ENCODE measurements at regions not wholly inside any gene's neighbourhood (a gene's known extent, or its start where the extent isn't known, plus 50 kb on each side); places are given as distances from the start of the nearest gene placed in this dataset.

- no peak for DNase-seq (ENCODE audit: low read depth, low spot score)
- Histone ChIP-seq H3K36me3 (ENCODE audit: insufficient read depth, insufficient read length, low read length) (no peaks in the 10 kb centered on the region), H3K4me3 (ENCODE audit: insufficient read length, low read depth) (no peak overlapping the region), H3K27me3 (ENCODE audit: insufficient read depth, insufficient read length) (no peaks in the 10 kb centered on the region), H3K9me3 (ENCODE audit: insufficient read depth, low read length) (no peaks in the 10 kb centered on the region), H3K9ac (ENCODE audit: insufficient read length, low read depth) (no peak overlapping the region), H3K4me1 (ENCODE audit: insufficient read depth, insufficient read length) (no peaks in the 10 kb centered on the region)
- no peak for TF ChIP-seq YY1 (IDR thresholded peaks at IDR 0.05; ENCODE audit: insufficient read depth, insufficient read length)
Observed at GRCh38 chr6:167702241-167702827, 124.4 kb upstream of the AFDN start.

GRCh38 chr6:167703347-167703746 lies 123.4 kb upstream of the AFDN start:
- Histone ChIP-seq H3K36me3 (ENCODE audit: insufficient read depth, insufficient read length, low read length) (no peaks in the 10 kb centered on the region), H3K9me3 (ENCODE audit: insufficient read depth, low read length) (no peaks in the 10 kb centered on the region), H3K27me3 (ENCODE audit: insufficient read depth, insufficient read length) (no peaks in the 10 kb centered on the region), H3K4me1 (ENCODE audit: insufficient read depth, insufficient read length) (no peaks in the 10 kb centered on the region), H3K9ac (ENCODE audit: insufficient read length, low read depth) (no peak overlapping the region), H3K4me3 (ENCODE audit: insufficient read length, low read depth) (no peak overlapping the region)
- no peak for DNase-seq (ENCODE audit: low read depth, low spot score)
- TF ChIP-seq SUZ12 (IDR thresholded peaks at IDR 0.05; ENCODE audit: extremely low read depth, insufficient read depth, insufficient read length): no peak
- no peak for TF ChIP-seq YY1 (IDR thresholded peaks at IDR 0.05; ENCODE audit: insufficient read depth, insufficient read length)
- TF ChIP-seq ZNF274 (IDR thresholded peaks at IDR 0.05; ENCODE audit: low read depth, low read length): no peak

GRCh38 chr6:167703781-167704180 lies 122.9 kb upstream of the AFDN start:
- no peak for TF ChIP-seq ZNF274 (IDR thresholded peaks at IDR 0.05; ENCODE audit: low read depth, low read length)
- TF ChIP-seq YY1 (IDR thresholded peaks at IDR 0.05; ENCODE audit: insufficient read depth, insufficient read length): no peak
- TF ChIP-seq SUZ12 (IDR thresholded peaks at IDR 0.05; ENCODE audit: extremely low read depth, insufficient read depth, insufficient read length): no peak
- no peaks in the 10 kb centered on the region for H3K4me1 ChIP-seq (ENCODE audit: insufficient read depth, insufficient read length)
- no peaks in the 10 kb centered on the region for H3K27me3 ChIP-seq (ENCODE audit: insufficient read depth, insufficient read length)
- no peaks in the 10 kb centered on the region for H3K9me3 ChIP-seq (ENCODE audit: insufficient read depth, low read length)
- no peak for DNase-seq (ENCODE audit: low read depth, low spot score)
- H3K9ac ChIP-seq (ENCODE audit: insufficient read length, low read depth): no peak overlapping the region
- no peaks in the 10 kb centered on the region for H3K36me3 ChIP-seq (ENCODE audit: insufficient read depth, insufficient read length, low read length)
- H3K4me3 ChIP-seq (ENCODE audit: insufficient read length, low read depth): no peak overlapping the region

- TF ChIP-seq YY1 (IDR thresholded peaks at IDR 0.05; ENCODE audit: insufficient read depth, insufficient read length) (no peak), ZNF274 (IDR thresholded peaks at IDR 0.05; ENCODE audit: low read depth, low read length) (no peak)
- no peaks in the 10 kb centered on the region for H3K27me3 ChIP-seq (ENCODE audit: insufficient read depth, insufficient read length)
- no peak overlapping the region for H3K9ac ChIP-seq (ENCODE audit: insufficient read length, low read depth)
- H3K36me3 ChIP-seq (ENCODE audit: insufficient read depth, insufficient read length, low read length): no peaks in the 10 kb centered on the region
- H3K4me1 ChIP-seq (ENCODE audit: insufficient read depth, insufficient read length): no peaks in the 10 kb centered on the region
- no peak overlapping the region for H3K4me3 ChIP-seq (ENCODE audit: insufficient read length, low read depth)
- no peak for DNase-seq (ENCODE audit: low read depth, low spot score)
- no peaks in the 10 kb centered on the region for H3K9me3 ChIP-seq (ENCODE audit: insufficient read depth, low read length)
Observed at GRCh38 chr6:167704396-167704901, 122.3 kb upstream of the AFDN start.

DNA sequence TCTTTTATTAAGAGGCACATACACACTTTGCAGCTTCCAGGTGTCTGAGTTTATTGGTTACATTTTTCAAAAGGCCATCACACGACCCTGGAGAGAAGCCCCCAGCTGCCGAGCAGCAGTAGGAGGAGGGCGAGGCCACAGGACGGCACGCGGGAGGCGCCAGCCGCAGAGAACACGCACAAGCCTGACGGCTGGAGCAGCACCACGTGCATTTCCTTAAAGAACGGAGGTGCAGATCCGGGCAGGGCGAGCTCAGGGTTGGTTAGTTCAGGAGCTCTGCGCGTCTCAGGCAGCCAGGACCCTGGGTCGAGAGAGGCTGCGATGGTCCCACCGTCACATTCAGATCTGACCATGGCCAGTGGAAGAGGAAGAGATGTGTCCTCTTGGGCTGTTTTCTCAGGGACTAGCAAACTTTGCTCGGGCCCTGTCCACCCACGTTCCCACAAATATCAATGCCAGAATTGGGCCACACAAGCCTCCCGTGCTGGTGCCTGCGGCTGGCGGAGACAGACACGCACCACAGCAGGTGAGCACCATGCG lies 121.4 kb upstream of the AFDN start:
- no peaks in the 10 kb centered on the region for H3K27me3 ChIP-seq (ENCODE audit: insufficient read depth, insufficient read length)

DNA sequence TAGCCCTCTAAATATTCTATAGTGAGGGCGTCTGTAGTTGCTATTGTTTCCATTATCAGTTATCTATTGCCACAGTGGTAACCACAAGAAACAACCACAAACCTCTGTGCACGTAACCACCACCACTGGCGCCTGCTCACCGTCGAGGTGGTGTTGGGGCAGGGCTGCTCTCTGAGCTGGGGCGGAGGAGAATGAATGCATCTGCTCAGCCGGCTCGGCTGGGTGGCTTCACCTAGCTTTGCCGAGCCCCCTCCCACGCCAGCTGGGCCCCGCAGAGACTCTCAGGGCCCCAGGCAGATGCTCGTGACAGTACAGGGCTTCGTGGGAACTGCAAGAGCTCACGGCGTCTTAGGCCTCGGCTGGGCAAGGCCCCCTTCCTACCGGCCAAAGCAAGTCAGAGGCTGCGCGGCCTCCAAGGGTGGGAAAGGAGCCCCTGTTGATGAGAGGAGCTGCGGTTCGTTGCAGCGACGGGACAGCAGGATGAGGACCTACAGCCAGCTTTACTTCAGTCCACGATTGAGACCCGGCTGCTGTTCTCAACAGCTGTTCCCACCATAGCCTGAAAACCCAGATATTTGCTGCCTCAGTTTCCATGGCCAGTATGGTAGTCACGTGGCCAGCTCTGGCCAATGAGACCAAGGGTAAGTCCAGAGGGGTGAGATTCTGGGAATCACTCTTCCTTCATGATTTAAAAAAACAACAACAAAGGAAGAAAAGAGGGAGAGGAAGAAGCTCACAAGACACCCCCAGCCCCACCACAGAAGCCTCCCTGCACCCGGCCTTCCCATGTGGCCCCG lies 120.2 kb upstream of the AFDN start:
- no peak for DNase-seq (ENCODE audit: low read depth, low spot score)
- H3K4me1 ChIP-seq (ENCODE audit: insufficient read depth, insufficient read length): no peaks in the 10 kb centered on the region
- H3K27me3 ChIP-seq (ENCODE audit: insufficient read depth, insufficient read length): no peaks in the 10 kb centered on the region
- H3K9ac ChIP-seq (ENCODE audit: insufficient read length, low read depth): no peak overlapping the region
- TF ChIP-seq SUZ12 (IDR thresholded peaks at IDR 0.05; ENCODE audit: extremely low read depth, insufficient read depth, insufficient read length) (no peak), YY1 (IDR thresholded peaks at IDR 0.05; ENCODE audit: insufficient read depth, insufficient read length) (no peak)
- H3K4me3 ChIP-seq (ENCODE audit: insufficient read length, low read depth): no peak overlapping the region
- H3K36me3 ChIP-seq (ENCODE audit: insufficient read depth, insufficient read length, low read length): no peaks in the 10 kb centered on the region
- no peaks in the 10 kb centered on the region for H3K9me3 ChIP-seq (ENCODE audit: insufficient read depth, low read length)

More for the DNA sequence above, 121.4 kb upstream of the AFDN start:
- DNase-seq (ENCODE audit: low read depth, low spot score): no peak
- H3K4me3 ChIP-seq (ENCODE audit: insufficient read length, low read depth): no peak overlapping the region
- no peaks in the 10 kb centered on the region for H3K9me3 ChIP-seq (ENCODE audit: insufficient read depth, low read length)
- H3K4me1 ChIP-seq (ENCODE audit: insufficient read depth, insufficient read length): no peaks in the 10 kb centered on the region
- no peak overlapping the region for H3K9ac ChIP-seq (ENCODE audit: insufficient read length, low read depth)
- TF ChIP-seq ZNF274 (IDR thresholded peaks at IDR 0.05; ENCODE audit: low read depth, low read length) (no peak), SUZ12 (IDR thresholded peaks at IDR 0.05; ENCODE audit: extremely low read depth, insufficient read depth, insufficient read length) (no peak), YY1 (IDR thresholded peaks at IDR 0.05; ENCODE audit: insufficient read depth, insufficient read length) (no peak)
- H3K36me3 ChIP-seq (ENCODE audit: insufficient read depth, insufficient read length, low read length): no peaks in the 10 kb centered on the region

DNA sequence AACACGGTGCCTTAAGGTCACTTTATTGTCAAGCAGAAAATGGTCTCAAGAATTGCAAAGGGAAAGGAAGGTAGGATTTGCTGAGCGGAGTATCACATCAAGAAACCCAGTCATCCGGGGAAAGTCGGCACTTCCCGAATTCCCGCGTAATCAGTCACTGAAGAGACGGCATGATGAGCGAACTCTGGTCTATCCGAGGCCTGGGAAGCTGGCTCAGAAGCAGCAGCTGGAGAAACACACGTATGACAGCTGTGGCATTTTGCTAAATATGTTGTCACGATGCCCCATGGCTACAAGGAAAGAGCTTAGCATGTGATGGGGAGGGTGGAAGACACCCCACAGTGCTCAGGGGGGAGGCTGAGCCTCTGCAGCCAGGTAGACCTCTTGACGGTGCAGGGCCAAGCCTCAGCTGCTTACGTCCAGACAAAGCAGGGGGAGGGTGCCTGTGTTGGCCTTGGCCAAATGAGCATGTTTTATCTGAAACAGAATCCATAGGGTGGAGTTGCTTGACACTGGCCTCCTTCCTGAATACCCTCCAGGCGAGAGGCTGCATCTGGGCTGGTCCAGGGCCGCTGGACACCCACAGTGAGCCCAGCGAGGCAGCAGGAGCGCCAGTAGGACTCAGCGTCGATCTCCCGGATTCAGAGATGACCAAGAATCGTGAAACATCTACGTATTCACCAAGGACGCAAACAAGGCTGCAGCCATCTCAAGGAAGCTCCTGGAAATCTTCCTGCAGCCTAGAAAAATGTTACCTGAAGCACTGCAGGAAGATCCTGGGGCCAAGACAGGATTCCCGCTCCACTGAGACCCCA lies 118.8 kb upstream of the AFDN start:
- H3K9me3 ChIP-seq (ENCODE audit: insufficient read depth, low read length): no peaks in the 10 kb centered on the region
- TF ChIP-seq YY1 (IDR thresholded peaks at IDR 0.05; ENCODE audit: insufficient read depth, insufficient read length): no peak
- TF ChIP-seq SUZ12 (IDR thresholded peaks at IDR 0.05; ENCODE audit: extremely low read depth, insufficient read depth, insufficient read length): no peak
- no peak for TF ChIP-seq ZNF274 (IDR thresholded peaks at IDR 0.05; ENCODE audit: low read depth, low read length)
- DNase-seq (ENCODE audit: low read depth, low spot score): no peak
- no peaks in the 10 kb centered on the region for H3K4me1 ChIP-seq (ENCODE audit: insufficient read depth, insufficient read length)
- H3K4me3 ChIP-seq (ENCODE audit: insufficient read length, low read depth): no peak overlapping the region
- no peaks in the 10 kb centered on the region for H3K27me3 ChIP-seq (ENCODE audit: insufficient read depth, insufficient read length)
- H3K9ac ChIP-seq (ENCODE audit: insufficient read length, low read depth): no peak overlapping the region
- no peaks in the 10 kb centered on the region for H3K36me3 ChIP-seq (ENCODE audit: insufficient read depth, insufficient read length, low read length)

Data from NT2/D1 (cell line).